ENCODE measurements at regions not wholly inside any gene's neighbourhood (a gene's known extent, or its start where the extent isn't known, plus 50 kb on each side); places are given as distances from the start of the nearest gene placed in this dataset.

DNA sequence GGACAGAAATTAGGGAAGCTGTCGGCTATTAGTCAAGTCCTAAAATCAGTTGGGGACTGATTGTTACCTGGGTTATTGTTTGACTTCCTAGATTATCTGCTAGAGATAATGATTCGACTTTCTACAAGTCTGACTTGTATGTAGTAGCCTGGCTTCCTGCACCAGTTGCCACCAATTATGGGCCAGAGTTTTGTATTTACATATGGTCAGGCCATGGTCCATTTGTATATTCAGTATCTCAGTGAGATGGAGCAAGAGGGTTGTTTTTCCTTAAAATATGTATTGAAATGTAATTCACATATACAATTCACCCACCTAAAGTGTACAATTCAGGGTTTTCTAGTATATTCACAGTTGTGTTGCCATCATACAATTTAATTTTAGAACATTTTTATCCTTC, 130.6 kb upstream of the PHACTR3 start:
- TF ChIP-seq CTCF (IDR thresholded peaks at IDR 0.05): no peak
- no peak for TF ChIP-seq POLR2A (IDR thresholded peaks at IDR 0.05)

All from thyroid gland (tissue), 4 donors.